Pancreas (tissue), 10 donors: ENCODE measurements at regions not wholly inside any gene's neighbourhood (a gene's known extent, or its start where the extent isn't known, plus 50 kb on each side); places are given as distances from the start of the nearest gene placed in this dataset.

ENCODE experiments used
- ATAC-seq, 4 donors: fragments of 200-7000 bp; cut with Tn5 transposase; one replicate each; pipeline versions ENCODE4 v1.8.0 to v1.9.1; 2020; ENCODE audit warnings: mild to moderate bottlenecking in 4 of 4, moderate library complexity in 4 of 4
- DNase-seq, 6 donors: peaks; one replicate each; pipeline ENCODE4 v3.0.0-alpha.2; 2020
- FAIRE-seq: peaks from 2 replicates; lab custom pipeline; 2012; peaks lifted over from hg19 to GRCh38; lab: Jason Lieb, UNC
- H3K27ac ChIP-seq, 4 donors: fragments of 200-600 bp; sonication (generic); 1 replicate in 3 of 4; 2 replicates in 1 of 4; pipeline versions ENCODE4 v1.5.0 to v1.8.0; 2020
- H3K27me3 ChIP-seq, 4 donors: fragments of 200-600 bp; one replicate each; pipeline ENCODE4 v1.8.0; 2021
- H3K36me3 ChIP-seq, 3 donors: fragments of 200-600 bp; sonication (generic) in 1 of 3; one replicate each; pipeline versions ENCODE4 v1.5.0 to v1.8.0; 2020 to 2021
- H3K4me1 ChIP-seq, 3 donors: fragments of 200-600 bp; one replicate each; pipeline ENCODE4 v1.8.0; 2021
- H3K4me3 ChIP-seq, 4 donors: fragments of 200-600 bp; sonication (generic) in 2 of 4; one replicate each; pipeline versions ENCODE4 v1.5.0 to v1.8.0; 2020 to 2021
- H3K9me3 ChIP-seq, 4 donors: fragments of 200-600 bp; one replicate each; pipeline ENCODE4 v1.8.0; 2021
- CTCF ChIP-seq, 4 donors: fragments of 200-600 bp; sonication (generic) in 3 of 4; IDR thresholded peaks; one replicate each; pipeline versions ENCODE4 v1.5.0 to v1.8.0; 2021; ENCODE audit warnings: antibody characterized with exemption in 4 of 4
- WGBS, 2 donors: extraction: QIAGEN DNeasy Blood & Tissue Kit; methylation state at CpG; one replicate each; pipeline ENCODE4 v1.1.7; 2013; 5-methylcytosine and 5-hydroxymethylcytosine counted together
- intact Hi-C, 3 donors: fragments of 100-400 bp; cut with DNase I; formaldehyde crosslinking; loops; one replicate each; pipeline versions ENCODE4 v1.11.1 to v1.14.2; 2022
- donor health status: healthy with polysubstance abuse.
- donor health status: DM: no; HTN: no; CAD: no; lungs with moderate emphysema.
- donor health status: DM: no; HTN: no; CAD: no.
- donor health status: control.
- donor health status: control.
- donor health status: Bipolar disorder and iron deficiency.
- donor health status: DM: yes; HTN: yes; CAD: no.
- donor health status: DM: no; HTN: no; CAD: no.
- donor health status: DM: no; HTN: no; CAD: no.
- donor health status: DM: yes; HTN: yes; CAD: no.

GRCh38 chrX:122092978-122093377 is 1045.6 kb downstream of the GLUD2 start:
- TF ChIP-seq CTCF (IDR thresholded peaks at IDR 0.05) = no peak
- no peak for DNase-seq
- Histone ChIP-seq H3K9me3 (no peaks in the 10 kb centered on the region), H3K4me1 (no peaks in the 10 kb centered on the region), H3K27ac (no peak overlapping the region), H3K4me3 (no peak overlapping the region), H3K27me3 (no peaks in the 10 kb centered on the region), H3K36me3 (no peaks in the 10 kb centered on the region)
- intact Hi-C loops = no loop called here
- FAIRE-seq = no peak
- no peak for ATAC-seq
- WGBS, 2 donors = 59 to 61% methylated on average over 2 of the region's 2 CpGs

- Histone ChIP-seq H3K36me3 (no peaks in the 10 kb centered on the region), H3K9me3 (no peaks in the 10 kb centered on the region), H3K4me1 (no peaks in the 10 kb centered on the region), H3K27ac (no peak overlapping the region), H3K4me3 (no peak overlapping the region), H3K27me3 (no peaks in the 10 kb centered on the region)
- intact Hi-C loops = no loop called here
- ATAC-seq (no peak), FAIRE-seq (no peak), DNase-seq (no peak)
- no peak for TF ChIP-seq CTCF (IDR thresholded peaks at IDR 0.05)
Measured at GRCh38 chrX:122094611-122095010, 1047.2 kb downstream of the GLUD2 start.

GRCh38 chrX:122113376-122113775 is 1066.0 kb downstream of the GLUD2 start:
- ATAC-seq (no peak), FAIRE-seq (no peak), DNase-seq (no peak)
- H3K4me3 ChIP-seq = no peak overlapping the region
- no peak overlapping the region for H3K27ac ChIP-seq
- no peaks in the 10 kb centered on the region for H3K36me3 ChIP-seq
- no peak for TF ChIP-seq CTCF (IDR thresholded peaks at IDR 0.05)
- WGBS, 2 donors = 46 to 77% methylated on average over 3 of the region's 3 CpGs
- H3K27me3 ChIP-seq = no peaks in the 10 kb centered on the region
- H3K4me1 ChIP-seq = no peaks in the 10 kb centered on the region
- intact Hi-C loops = no loop called here
- H3K9me3 ChIP-seq = no peaks in the 10 kb centered on the region

GRCh38 chrX:122113896-122114295 is 1066.5 kb downstream of the GLUD2 start:
- intact Hi-C loops = no loop called here
- no peaks in the 10 kb centered on the region for H3K9me3 ChIP-seq
- no peak for FAIRE-seq
- no peaks in the 10 kb centered on the region for H3K4me1 ChIP-seq
- no peak overlapping the region for H3K4me3 ChIP-seq
- no peak for ATAC-seq
- no peaks in the 10 kb centered on the region for H3K36me3 ChIP-seq
- H3K27ac ChIP-seq = no peak overlapping the region
- no peak for TF ChIP-seq CTCF (IDR thresholded peaks at IDR 0.05)
- no peaks in the 10 kb centered on the region for H3K27me3 ChIP-seq
- 45 to 69% methylated on average over 4 of the region's 4 CpGs for WGBS, 2 donors
- DNase-seq = no peak

GRCh38 chrX:122115604-122116003 is 1068.2 kb downstream of the GLUD2 start:
- no peaks in the 10 kb centered on the region for H3K4me1 ChIP-seq
- no peak for TF ChIP-seq CTCF (IDR thresholded peaks at IDR 0.05)
- 31 to 47% methylated on average over 6 of the region's 6 CpGs for WGBS, 2 donors
- FAIRE-seq (no peak), DNase-seq (no peak), ATAC-seq (no peak)
- no peaks in the 10 kb centered on the region for H3K36me3 ChIP-seq
- H3K27ac ChIP-seq = no peak overlapping the region
- H3K27me3 ChIP-seq = no peaks in the 10 kb centered on the region
- H3K9me3 ChIP-seq = no peaks in the 10 kb centered on the region
- intact Hi-C loops = no loop called here
- no peak overlapping the region for H3K4me3 ChIP-seq
